ENCODE measurements at regions not wholly inside any gene's neighbourhood (a gene's known extent, or its start where the extent isn't known, plus 50 kb on each side); places are given as distances from the start of the nearest gene placed in this dataset.

GRCh38 chr3:103056542-103056941 lies 621.7 kb downstream of the ZPLD1 start:
- H3K4me3 ChIP-seq (ENCODE audit: low read depth, low read length) = no peak overlapping the region
- no peak for DNase-seq (ENCODE audit: low read depth)
- TF ChIP-seq CTCF (conservative IDR thresholded peaks at IDR 0.05; ENCODE audit: low read depth, low read length) = no peak

DNA sequence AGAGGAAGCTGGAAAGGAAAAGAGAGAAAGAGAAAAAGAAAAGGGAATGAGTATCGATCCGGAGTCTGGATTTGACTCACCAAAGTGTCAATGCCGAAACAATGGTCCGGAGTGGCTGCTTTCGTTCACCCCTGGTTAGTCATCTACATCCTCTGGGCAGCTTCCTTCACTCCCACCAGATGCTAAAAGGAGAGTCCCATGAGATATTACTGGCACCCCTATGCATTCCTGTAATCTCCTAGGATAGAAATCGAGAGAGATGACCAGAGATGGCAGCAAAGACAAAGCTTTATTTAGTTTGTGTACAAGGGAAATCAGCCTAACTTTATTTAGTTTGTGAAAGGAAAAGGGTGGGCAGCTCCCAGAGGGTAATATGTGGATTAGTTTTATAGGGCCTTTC lies 622.2 kb downstream of the ZPLD1 start:
- H3K4me3 ChIP-seq (ENCODE audit: low read depth, low read length) = no peak overlapping the region
- no peak for TF ChIP-seq CTCF (conservative IDR thresholded peaks at IDR 0.05; ENCODE audit: low read depth, low read length)
- DNase-seq (ENCODE audit: low read depth) = no peak

GRCh38 chr3:103057487-103057886 lies 622.7 kb downstream of the ZPLD1 start:
- no peak overlapping the region for H3K4me3 ChIP-seq (ENCODE audit: low read depth, low read length)
- TF ChIP-seq CTCF (conservative IDR thresholded peaks at IDR 0.05; ENCODE audit: low read depth, low read length) = no peak
- DNase-seq (ENCODE audit: low read depth) = no peak

DNA sequence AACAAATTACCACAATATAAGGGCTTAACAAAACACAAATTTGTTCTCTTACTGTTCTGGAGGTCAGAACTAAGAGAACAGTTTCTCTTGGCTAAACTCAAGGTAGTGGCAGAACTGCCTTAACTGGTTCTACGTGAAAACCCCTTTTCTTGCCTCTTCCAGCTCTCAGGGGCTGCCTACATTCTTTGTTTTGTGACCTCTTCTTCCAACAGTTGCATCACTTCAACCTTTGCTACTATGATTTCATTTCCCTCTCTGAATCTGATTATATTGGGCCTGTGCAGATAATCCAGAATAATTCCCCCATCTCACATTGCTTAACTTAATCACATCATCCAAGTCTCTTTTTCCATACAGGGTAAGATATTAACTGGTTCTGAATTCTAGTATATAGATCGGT lies 624.6 kb downstream of the ZPLD1 start:
- TF ChIP-seq CTCF (conservative IDR thresholded peaks at IDR 0.05; ENCODE audit: low read depth, low read length) = no peak
- no peak for DNase-seq (ENCODE audit: low read depth)
- no peak overlapping the region for H3K4me3 ChIP-seq (ENCODE audit: low read depth, low read length)

DNA sequence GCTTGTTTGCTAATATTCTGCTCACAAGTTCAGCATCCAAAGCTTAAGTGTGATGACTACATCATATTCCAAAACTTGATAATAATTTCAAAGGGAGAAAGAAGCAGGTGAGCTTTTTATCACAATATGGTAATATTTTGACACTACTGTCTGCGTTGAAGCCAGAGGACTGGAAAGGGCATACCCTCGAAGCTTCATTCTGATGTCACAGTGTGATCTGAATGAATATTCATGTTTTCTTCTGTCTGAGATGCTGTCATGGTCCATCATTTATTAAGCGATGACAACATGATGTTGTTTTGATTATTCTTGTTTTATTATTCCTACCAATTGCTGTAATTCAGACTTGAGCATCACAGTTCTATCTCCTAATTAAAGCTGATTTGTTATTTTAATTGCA lies 625.4 kb downstream of the ZPLD1 start:
- no peak for DNase-seq (ENCODE audit: low read depth)
- no peak for TF ChIP-seq CTCF (conservative IDR thresholded peaks at IDR 0.05; ENCODE audit: low read depth, low read length)
- no peak overlapping the region for H3K4me3 ChIP-seq (ENCODE audit: low read depth, low read length)

DNA sequence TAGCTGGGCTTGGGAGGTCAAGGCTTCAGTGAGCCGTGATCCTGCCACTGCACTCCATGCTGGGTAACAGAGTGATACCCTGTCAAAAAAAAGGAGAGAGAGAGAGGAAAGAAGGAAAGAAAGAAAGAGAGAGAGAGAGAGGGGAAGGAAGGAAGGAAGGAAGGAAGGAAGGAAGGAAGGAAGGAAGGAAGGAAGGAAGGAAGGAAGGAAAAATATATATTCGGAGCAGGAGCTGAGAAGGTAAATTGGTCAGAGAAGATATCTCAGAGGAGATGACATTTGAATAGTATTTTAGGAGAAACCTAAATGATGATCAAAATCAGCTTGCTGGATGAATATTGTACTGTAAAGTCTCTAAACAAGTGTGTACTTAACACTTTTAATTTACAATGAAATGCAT lies 633.1 kb downstream of the ZPLD1 start:
- no peak for TF ChIP-seq CTCF (conservative IDR thresholded peaks at IDR 0.05; ENCODE audit: low read depth, low read length)
- H3K4me3 ChIP-seq (ENCODE audit: low read depth, low read length) = no peak overlapping the region
- no peak for DNase-seq (ENCODE audit: low read depth)

- DNase-seq (ENCODE audit: low read depth) = no peak
- H3K4me3 ChIP-seq (ENCODE audit: low read depth, low read length) = no peak overlapping the region
- TF ChIP-seq CTCF (conservative IDR thresholded peaks at IDR 0.05; ENCODE audit: low read depth, low read length) = no peak
Observed at GRCh38 chr3:103075282-103075681, 640.5 kb downstream of the ZPLD1 start.
